ENCODE measurements at regions not wholly inside any gene's neighbourhood (a gene's known extent, or its start where the extent isn't known, plus 50 kb on each side); places are given as distances from the start of the nearest gene placed in this dataset.

DNA sequence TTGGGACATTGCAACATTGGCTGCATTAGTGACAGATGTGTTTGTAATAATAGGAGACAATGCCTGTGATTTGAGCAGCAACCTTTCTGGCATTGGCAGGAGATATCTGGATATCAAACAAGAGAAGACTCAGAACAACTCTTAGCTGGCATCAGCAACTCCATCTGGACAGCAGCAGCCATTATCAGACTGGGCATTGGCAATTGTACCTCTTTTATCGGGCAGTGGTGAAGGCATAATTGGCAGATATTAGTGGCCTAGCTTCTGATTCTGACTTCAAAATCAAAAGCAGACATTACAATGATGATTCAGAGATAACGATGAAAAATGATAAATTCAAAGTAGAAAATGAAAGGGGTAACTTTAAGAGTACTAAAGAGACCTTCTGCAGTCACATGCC lies 1193.7 kb downstream of the EFNB2 start:
- TF ChIP-seq EZH2 (IDR thresholded peaks at IDR 0.05; ENCODE audit: borderline replicate concordance) (no peak), EZH2phosphoT487 (IDR thresholded peaks at IDR 0.05; ENCODE audit: low read depth, severe bottlenecking, unreplicated experiment) (no peak)
- TF ChIP-seq, protein P1, sequence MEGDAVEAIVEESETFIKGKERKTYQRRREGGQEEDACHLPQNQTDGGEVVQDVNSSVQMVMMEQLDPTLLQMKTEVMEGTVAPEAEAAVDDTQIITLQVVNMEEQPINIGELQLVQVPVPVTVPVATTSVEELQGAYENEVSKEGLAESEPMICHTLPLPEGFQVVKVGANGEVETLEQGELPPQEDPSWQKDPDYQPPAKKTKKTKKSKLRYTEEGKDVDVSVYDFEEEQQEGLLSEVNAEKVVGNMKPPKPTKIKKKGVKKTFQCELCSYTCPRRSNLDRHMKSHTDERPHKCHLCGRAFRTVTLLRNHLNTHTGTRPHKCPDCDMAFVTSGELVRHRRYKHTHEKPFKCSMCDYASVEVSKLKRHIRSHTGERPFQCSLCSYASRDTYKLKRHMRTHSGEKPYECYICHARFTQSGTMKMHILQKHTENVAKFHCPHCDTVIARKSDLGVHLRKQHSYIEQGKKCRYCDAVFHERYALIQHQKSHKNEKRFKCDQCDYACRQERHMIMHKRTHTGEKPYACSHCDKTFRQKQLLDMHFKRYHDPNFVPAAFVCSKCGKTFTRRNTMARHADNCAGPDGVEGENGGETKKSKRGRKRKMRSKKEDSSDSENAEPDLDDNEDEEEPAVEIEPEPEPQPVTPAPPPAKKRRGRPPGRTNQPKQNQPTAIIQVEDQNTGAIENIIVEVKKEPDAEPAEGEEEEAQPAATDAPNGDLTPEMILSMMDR (IDR thresholded peaks at IDR 0.05; ENCODE audit: poor library complexity) = no peak
- Histone ChIP-seq H3K9me2 (replicated peaks; ENCODE audit: insufficient read depth) (no peaks in the 10 kb centered on the region), H3K27ac (no peak overlapping the region), H3K4me1 (ENCODE audit: insufficient read depth) (no peaks in the 10 kb centered on the region), H3K4me3 (no peak overlapping the region), H3K36me3 (replicated peaks; ENCODE audit: insufficient read depth, low read depth) (no peaks in the 10 kb centered on the region), H4K20me1 (ENCODE audit: insufficient read depth, poor library complexity, severe bottlenecking) (no peaks in the 10 kb centered on the region), H3K79me2 (no peaks in the 10 kb centered on the region), H3K9me3 (ENCODE audit: low read depth) (no peaks in the 10 kb centered on the region), H3K27me3 (no peaks in the 10 kb centered on the region), H3K4me2 (no peak overlapping the region), H2AFZ (no peak overlapping the region)
- DNase-seq (ENCODE audit: low spot score) = no peak
- 97% methylated on average over 2 of the region's 2 CpGs for WGBS (ENCODE audit: low lambda C conversion rate, missing lambda C conversion rate)

DNA sequence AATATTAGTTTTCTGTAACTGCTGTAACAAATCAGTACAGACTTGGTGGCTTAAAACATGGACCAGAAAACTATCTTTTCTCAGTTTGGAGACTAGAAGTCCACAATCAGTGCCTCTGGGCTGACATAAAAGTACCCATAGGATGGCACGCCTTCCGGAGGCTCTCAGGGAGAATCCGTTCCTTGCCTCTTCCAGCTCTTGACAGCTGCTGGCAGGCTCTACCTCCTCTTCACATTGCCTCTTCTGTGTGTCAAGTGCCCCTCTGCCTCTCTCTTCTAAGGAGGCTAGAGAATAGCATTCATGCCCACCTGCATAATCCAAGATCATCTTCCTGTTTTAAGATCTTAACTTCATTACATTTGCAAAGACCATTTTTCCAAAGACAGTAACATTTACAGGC lies 1194.2 kb downstream of the EFNB2 start:
- 98% methylated on average over 3 of the region's 3 CpGs for WGBS (ENCODE audit: low lambda C conversion rate, missing lambda C conversion rate)
- no peaks in the 10 kb centered on the region for H3K9me2 ChIP-seq (replicated peaks; ENCODE audit: insufficient read depth)
- H4K20me1 ChIP-seq (ENCODE audit: insufficient read depth, poor library complexity, severe bottlenecking) = no peaks in the 10 kb centered on the region

DNA sequence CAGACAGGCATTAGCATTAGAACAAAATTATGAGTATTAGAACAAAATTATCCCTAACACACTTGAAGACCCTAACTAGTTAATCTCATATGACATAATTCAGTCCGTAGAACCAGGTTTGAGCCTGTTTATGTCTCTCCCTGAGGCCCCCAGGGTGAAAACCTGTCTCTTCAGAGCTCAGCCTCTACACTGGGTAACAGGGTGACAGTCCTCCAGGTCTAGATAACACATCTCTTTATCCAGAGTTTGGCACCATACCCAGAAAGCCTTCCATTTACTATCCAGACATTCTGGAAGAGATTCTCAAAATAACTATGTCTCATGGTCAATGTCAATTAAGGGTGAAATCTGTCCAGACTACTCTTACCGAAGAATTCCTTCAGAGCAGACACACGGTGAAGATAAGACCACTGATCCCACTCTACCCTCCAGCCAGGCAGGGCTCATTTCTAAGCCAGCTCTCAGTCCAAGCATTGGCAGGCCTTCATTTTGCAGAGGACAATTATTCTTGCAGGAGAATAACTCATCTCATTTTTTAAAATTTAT lies 1195.3 kb downstream of the EFNB2 start:
- no peak for DNase-seq (ENCODE audit: low spot score)
- H3K79me2 ChIP-seq = no peaks in the 10 kb centered on the region
- H3K27ac ChIP-seq = no peak overlapping the region
- no peaks in the 10 kb centered on the region for H3K27me3 ChIP-seq
- no peaks in the 10 kb centered on the region for H4K20me1 ChIP-seq (ENCODE audit: insufficient read depth, poor library complexity, severe bottlenecking)
- H3K9me2 ChIP-seq (replicated peaks; ENCODE audit: insufficient read depth) = no peaks in the 10 kb centered on the region
- TF ChIP-seq EZH2phosphoT487 (IDR thresholded peaks at IDR 0.05; ENCODE audit: low read depth, severe bottlenecking, unreplicated experiment) (no peak), EZH2 (IDR thresholded peaks at IDR 0.05; ENCODE audit: borderline replicate concordance) (no peak)
- TF ChIP-seq, protein P1 (IDR thresholded peaks at IDR 0.05; ENCODE audit: poor library complexity) = no peak
- H3K4me2 ChIP-seq = no peak overlapping the region
- no peak overlapping the region for H3K4me3 ChIP-seq
- H3K9me3 ChIP-seq (ENCODE audit: low read depth) = no peaks in the 10 kb centered on the region
- no peaks in the 10 kb centered on the region for H3K36me3 ChIP-seq (replicated peaks; ENCODE audit: insufficient read depth, low read depth)
- no peak overlapping the region for H2AFZ ChIP-seq
- H3K4me1 ChIP-seq (ENCODE audit: insufficient read depth) = no peaks in the 10 kb centered on the region
- 59% methylated on average over 3 of the region's 3 CpGs for WGBS (ENCODE audit: low lambda C conversion rate, missing lambda C conversion rate)

More for the DNA sequence above, 1194.2 kb downstream of the EFNB2 start:
- no peaks in the 10 kb centered on the region for H3K4me1 ChIP-seq (ENCODE audit: insufficient read depth)
- H3K9me3 ChIP-seq (ENCODE audit: low read depth) = no peaks in the 10 kb centered on the region
- no peak overlapping the region for H2AFZ ChIP-seq
- no peak overlapping the region for H3K27ac ChIP-seq
- H3K79me2 ChIP-seq = no peaks in the 10 kb centered on the region
- TF ChIP-seq, protein P1 (IDR thresholded peaks at IDR 0.05; ENCODE audit: poor library complexity) = no peak
- TF ChIP-seq EZH2 (IDR thresholded peaks at IDR 0.05; ENCODE audit: borderline replicate concordance) = no peak
- no peak for DNase-seq (ENCODE audit: low spot score)
- no peaks in the 10 kb centered on the region for H3K27me3 ChIP-seq
- no peak overlapping the region for H3K4me3 ChIP-seq
- no peaks in the 10 kb centered on the region for H3K36me3 ChIP-seq (replicated peaks; ENCODE audit: insufficient read depth, low read depth)
- no peak overlapping the region for H3K4me2 ChIP-seq

DNA sequence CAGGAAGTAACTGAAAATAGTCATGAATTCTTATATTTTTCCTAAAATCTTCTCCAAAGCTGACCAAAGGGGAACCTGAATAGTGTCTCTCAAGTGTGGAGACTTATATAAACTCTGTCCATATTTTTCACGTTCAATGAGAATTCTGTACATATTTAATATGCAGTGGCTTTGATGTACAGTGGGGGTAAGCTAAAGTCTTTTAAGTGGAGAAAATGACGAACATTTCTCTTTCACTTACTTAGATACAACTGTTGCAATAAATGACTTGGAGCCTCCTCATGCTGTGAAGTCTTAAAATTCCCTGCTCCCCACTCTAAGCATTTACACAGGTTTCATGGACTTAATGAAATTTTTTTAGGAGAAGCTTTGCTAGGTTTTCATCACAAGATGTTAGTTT lies 1196.7 kb downstream of the EFNB2 start:
- Histone ChIP-seq H3K36me3 (replicated peaks; ENCODE audit: insufficient read depth, low read depth) (no peaks in the 10 kb centered on the region), H3K27ac (no peak overlapping the region), H3K4me2 (no peak overlapping the region), H3K9me3 (ENCODE audit: low read depth) (no peaks in the 10 kb centered on the region), H4K20me1 (ENCODE audit: insufficient read depth, poor library complexity, severe bottlenecking) (no peaks in the 10 kb centered on the region), H3K4me1 (ENCODE audit: insufficient read depth) (no peaks in the 10 kb centered on the region), H3K9me2 (replicated peaks; ENCODE audit: insufficient read depth) (no peaks in the 10 kb centered on the region), H3K79me2 (no peaks in the 10 kb centered on the region), H3K4me3 (no peak overlapping the region), H3K27me3 (no peaks in the 10 kb centered on the region), H2AFZ (no peak overlapping the region)
- TF ChIP-seq, protein P1 (IDR thresholded peaks at IDR 0.05; ENCODE audit: poor library complexity) = no peak
- TF ChIP-seq EZH2phosphoT487 (IDR thresholded peaks at IDR 0.05; ENCODE audit: low read depth, severe bottlenecking, unreplicated experiment) = no peak
- TF ChIP-seq EZH2 (IDR thresholded peaks at IDR 0.05; ENCODE audit: borderline replicate concordance) = no peak
- DNase-seq (ENCODE audit: low spot score) = no peak
- WGBS (ENCODE audit: low lambda C conversion rate, missing lambda C conversion rate) = 91% methylated on average over 2 of the region's 2 CpGs

All from hepatocyte (in vitro differentiated cells).